Testis (tissue), 2 donors: ENCODE measurements at regions not wholly inside any gene's neighbourhood (a gene's known extent, or its start where the extent isn't known, plus 50 kb on each side); places are given as distances from the start of the nearest gene placed in this dataset.

Experiments
- CTCF ChIP-seq, 3 experiments: fragments of 450-650 bp in 2 of 3; fragments of 200-600 bp in 1 of 3; sonication (generic) in 1 of 3; IDR thresholded peaks; one replicate each; pipeline ENCODE4 v1.5.1; 2016 to 2019; ENCODE audit warnings: antibody characterized with exemption in 3 of 3, mild to moderate bottlenecking in 2 of 3, moderate library complexity in 1 of 3
- POLR2A ChIP-seq: fragments of 450-650 bp; IDR thresholded peaks from one replicate; pipeline ENCODE4 v1.6.1; 2017; ENCODE audit warnings: antibody characterized with exemption, mild to moderate bottlenecking, moderate library complexity

- TF ChIP-seq CTCF (IDR thresholded peaks at IDR 0.05) (no peak), POLR2A (no peak)
Measured at GRCh38 chr6:11482616-11483015, 54.9 kb upstream of the TMEM170B start.
